Loucy (cell line): ENCODE measurements at regions not wholly inside any gene's neighbourhood (a gene's known extent, or its start where the extent isn't known, plus 50 kb on each side); places are given as distances from the start of the nearest gene placed in this dataset.

ENCODE experiments used
- H2AFZ ChIP-seq: fragments of 200-600 bp; sonication (generic); 2 replicates; pipeline ENCODE4 v1.6.0; 2016; ENCODE audit warnings: antibody characterized with exemption, mild to moderate bottlenecking, low read length, moderate library complexity
- H3F3A ChIP-seq: fragments of 200-600 bp; 2 replicates; pipeline ENCODE4 v1.6.0; 2016; ENCODE audit warnings: antibody characterized with exemption, low read depth, mild to moderate bottlenecking
- H3K27me3 ChIP-seq: fragments of 200-600 bp; sonication (generic); 2 replicates; pipeline ENCODE4 v1.6.1; 2014; ENCODE audit warnings: low read length, mild to moderate bottlenecking; ENCODE audit not compliant: insufficient read depth, poor library complexity, severe bottlenecking
- H3K36me3 ChIP-seq: fragments of 200-600 bp; sonication (generic); 2 replicates; pipeline ENCODE4 v1.6.1; 2016; ENCODE audit warnings: low read length; ENCODE audit not compliant: insufficient read depth
- H3K4me1 ChIP-seq: fragments of 200-600 bp; sonication (generic); 2 replicates; pipeline ENCODE4 v1.5.1; 2014; ENCODE audit warnings: low read length, mild to moderate bottlenecking; ENCODE audit not compliant: insufficient read depth, poor library complexity, severe bottlenecking
- H3K4me2 ChIP-seq: fragments of 200-600 bp; sonication (generic); 2 replicates; pipeline ENCODE4 v1.6.0; 2014; ENCODE audit warnings: antibody characterized with exemption, low read length, low read depth, mild to moderate bottlenecking; ENCODE audit not compliant: poor library complexity, severe bottlenecking
- H3K4me3 ChIP-seq: fragments of 200-600 bp; sonication (generic); 2 replicates; pipeline ENCODE4 v1.5.1; 2014; ENCODE audit warnings: low read length, mild to moderate bottlenecking, mixed read lengths; ENCODE audit not compliant: poor library complexity, severe bottlenecking
- H3K79me2 ChIP-seq: fragments of 200-600 bp; sonication (generic); 2 replicates; pipeline ENCODE4 v1.6.1; 2014; ENCODE audit warnings: low read length; ENCODE audit not compliant: insufficient read depth
- H3K9ac ChIP-seq: fragments of 200-600 bp; sonication (generic); 2 replicates; pipeline ENCODE4 v1.6.0; 2014; ENCODE audit warnings: mild to moderate bottlenecking, low read depth, low read length, moderate library complexity; ENCODE audit not compliant: poor library complexity, severe bottlenecking
- H3K9me2 ChIP-seq: fragments of 200-600 bp; sonication (generic); replicated peaks from 2 replicates; pipeline ENCODE4 v1.6.1; 2016; ENCODE audit warnings: low read depth, low read length, mixed read lengths
- H3K9me3 ChIP-seq: fragments of 200-600 bp; sonication (generic); 2 replicates; pipeline ENCODE4 v1.6.1; 2014; ENCODE audit warnings: mild to moderate bottlenecking, antibody characterized with exemption, low read length, low read depth; ENCODE audit not compliant: insufficient read depth
- H4K20me1 ChIP-seq: fragments of 200-600 bp; sonication (generic); 2 replicates; pipeline ENCODE4 v1.6.0; 2014; ENCODE audit warnings: antibody characterized with exemption, low read length, mild to moderate bottlenecking; ENCODE audit not compliant: insufficient read depth, poor library complexity, severe bottlenecking
- CTCF ChIP-seq: fragments of 200-600 bp; sonication (generic); conservative IDR thresholded peaks from 2 replicates; pipeline ENCODE4 v1.5.1; 2014; ENCODE audit warnings: mild to moderate bottlenecking, antibody characterized with exemption, low read length
- EZH2phosphoT487 ChIP-seq: fragments of 200-600 bp; IDR thresholded peaks from 2 replicates; pipeline ENCODE4 v1.6.1; 2018; ENCODE audit warnings: antibody characterized with exemption, mild to moderate bottlenecking, moderate library complexity, borderline replicate concordance

DNA sequence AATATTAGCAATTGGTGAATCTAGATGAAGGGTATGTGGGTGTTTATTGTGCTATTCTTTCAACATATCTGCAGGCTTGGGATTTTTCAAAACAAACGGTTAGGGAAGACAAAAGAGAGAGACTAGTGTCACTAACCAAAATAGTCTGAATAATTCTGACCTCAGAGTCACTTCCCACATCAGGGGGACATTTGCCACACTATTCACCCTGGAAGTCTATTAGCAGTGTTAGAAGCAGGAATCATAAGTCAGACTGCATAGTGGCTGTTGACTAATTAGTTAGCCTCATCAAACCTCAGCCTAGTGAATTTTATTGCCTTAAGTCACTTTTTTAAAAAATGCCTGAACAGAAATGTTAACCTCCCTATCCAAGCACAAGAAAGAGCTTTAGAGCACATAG lies 169.2 kb upstream of the RGMB start:
- TF ChIP-seq EZH2phosphoT487 = no peak
- TF ChIP-seq CTCF = no peak
- H3K9me3 ChIP-seq = no peaks in the 10 kb centered on the region

DNA sequence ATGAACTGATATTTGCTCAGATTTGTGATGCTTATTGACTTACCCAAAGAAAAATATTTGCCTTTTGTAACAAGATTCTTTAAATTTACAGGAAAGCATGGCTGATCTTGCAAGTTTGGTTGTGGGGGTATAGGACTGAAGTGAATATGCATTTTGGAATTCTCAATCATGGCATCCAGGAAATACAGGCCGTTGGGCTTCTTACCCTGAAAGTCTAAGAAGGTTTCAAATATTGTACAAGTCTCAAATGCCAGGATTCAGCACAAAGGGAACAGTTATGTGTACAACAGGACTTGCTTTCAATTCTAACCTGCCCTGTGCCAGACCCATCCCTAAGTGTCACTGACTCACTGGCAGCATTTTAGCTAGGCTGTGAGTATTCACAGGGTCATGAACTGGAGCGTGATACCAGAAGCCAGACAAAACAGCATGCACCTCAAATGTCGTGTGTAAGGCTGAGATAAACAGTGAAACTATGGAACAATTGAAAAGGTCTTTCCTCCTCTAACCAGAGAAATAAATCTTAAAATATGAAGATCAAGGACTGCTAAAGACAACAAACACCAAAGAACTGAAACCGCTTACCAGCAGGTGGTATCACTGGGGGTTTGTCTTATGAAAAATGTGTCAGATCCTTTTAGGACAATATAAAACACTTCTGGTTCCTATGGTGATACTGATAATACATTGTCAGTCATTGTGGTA lies 168.6 kb upstream of the RGMB start:
- no peaks in the 10 kb centered on the region for H3K4me1 ChIP-seq
- no peak overlapping the region for H3K9ac ChIP-seq
- no peak overlapping the region for H3K4me2 ChIP-seq
- TF ChIP-seq EZH2phosphoT487 (no peak), CTCF (no peak)
- no peaks in the 10 kb centered on the region for H3K36me3 ChIP-seq
- no peak overlapping the region for H2AFZ ChIP-seq
- H3K79me2 ChIP-seq = no peaks in the 10 kb centered on the region
- H3K4me3 ChIP-seq = no peak overlapping the region
- no peaks in the 10 kb centered on the region for H3K9me3 ChIP-seq
- no peaks in the 10 kb centered on the region for H4K20me1 ChIP-seq
- H3K27me3 ChIP-seq = no peaks in the 10 kb centered on the region
- no peaks in the 10 kb centered on the region for H3K9me2 ChIP-seq
- H3F3A ChIP-seq = no peaks in the 10 kb centered on the region

More for the DNA sequence above, 169.2 kb upstream of the RGMB start:
- H4K20me1 ChIP-seq = no peaks in the 10 kb centered on the region
- H3K4me3 ChIP-seq = no peak overlapping the region
- H3K9me2 ChIP-seq = no peaks in the 10 kb centered on the region
- H2AFZ ChIP-seq = no peak overlapping the region
- no peaks in the 10 kb centered on the region for H3K36me3 ChIP-seq
- no peaks in the 10 kb centered on the region for H3K79me2 ChIP-seq
- no peak overlapping the region for H3K4me2 ChIP-seq
- H3K27me3 ChIP-seq = no peaks in the 10 kb centered on the region
- H3F3A ChIP-seq = no peaks in the 10 kb centered on the region
- no peak overlapping the region for H3K9ac ChIP-seq
- no peaks in the 10 kb centered on the region for H3K4me1 ChIP-seq

DNA sequence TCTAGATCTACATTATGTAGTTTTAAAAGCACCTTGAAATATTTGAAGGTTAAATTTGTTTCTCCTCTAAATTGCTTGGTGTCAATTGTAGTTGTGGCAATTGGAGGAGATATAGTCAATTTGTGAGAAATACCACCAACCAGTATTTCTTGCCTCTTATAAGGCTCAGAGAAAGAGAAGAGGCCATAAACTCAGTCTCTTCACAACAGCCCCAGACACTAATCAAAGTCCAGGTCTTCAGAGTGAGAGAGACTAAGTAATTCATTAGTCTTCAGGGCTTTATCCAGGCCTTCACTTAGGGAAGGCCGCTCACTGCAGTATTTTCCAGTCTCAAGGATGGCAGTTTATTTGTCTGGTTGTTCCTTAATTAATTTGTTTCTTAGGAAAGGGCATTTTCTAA lies 168.0 kb upstream of the RGMB start:
- H3K36me3 ChIP-seq = no peaks in the 10 kb centered on the region
- no peaks in the 10 kb centered on the region for H4K20me1 ChIP-seq
- H3K9ac ChIP-seq = no peak overlapping the region
- H3K4me3 ChIP-seq = no peak overlapping the region
- no peaks in the 10 kb centered on the region for H3K9me2 ChIP-seq
- no peaks in the 10 kb centered on the region for H3K79me2 ChIP-seq
- H3K4me2 ChIP-seq = no peak overlapping the region
- no peaks in the 10 kb centered on the region for H3K27me3 ChIP-seq
- TF ChIP-seq CTCF (no peak), EZH2phosphoT487 (no peak)
- H3K4me1 ChIP-seq = no peaks in the 10 kb centered on the region
- H2AFZ ChIP-seq = no peak overlapping the region
- H3K9me3 ChIP-seq = no peaks in the 10 kb centered on the region
- H3F3A ChIP-seq = no peaks in the 10 kb centered on the region
